Stimulated activated CD4-positive, alpha-beta T cell treated with anti-CD3 and anti-CD28 coated beads, Interleukin-4, amount 100 ng/mL, for 4 hours (primary cell): ENCODE measurements at regions not wholly inside any gene's neighbourhood (a gene's known extent, or its start where the extent isn't known, plus 50 kb on each side); places are given as distances from the start of the nearest gene placed in this dataset.
"Not testable (repeated sequence)": the region's sequence is repeated elsewhere in the genome, so short reads cannot be mapped to it uniquely, and the experiment has no call there.

Source experiments
- DNase-seq, 2 experiments: peaks; one replicate each; pipeline ENCODE4 v3.0.0-alpha.2; 2020

DNA sequence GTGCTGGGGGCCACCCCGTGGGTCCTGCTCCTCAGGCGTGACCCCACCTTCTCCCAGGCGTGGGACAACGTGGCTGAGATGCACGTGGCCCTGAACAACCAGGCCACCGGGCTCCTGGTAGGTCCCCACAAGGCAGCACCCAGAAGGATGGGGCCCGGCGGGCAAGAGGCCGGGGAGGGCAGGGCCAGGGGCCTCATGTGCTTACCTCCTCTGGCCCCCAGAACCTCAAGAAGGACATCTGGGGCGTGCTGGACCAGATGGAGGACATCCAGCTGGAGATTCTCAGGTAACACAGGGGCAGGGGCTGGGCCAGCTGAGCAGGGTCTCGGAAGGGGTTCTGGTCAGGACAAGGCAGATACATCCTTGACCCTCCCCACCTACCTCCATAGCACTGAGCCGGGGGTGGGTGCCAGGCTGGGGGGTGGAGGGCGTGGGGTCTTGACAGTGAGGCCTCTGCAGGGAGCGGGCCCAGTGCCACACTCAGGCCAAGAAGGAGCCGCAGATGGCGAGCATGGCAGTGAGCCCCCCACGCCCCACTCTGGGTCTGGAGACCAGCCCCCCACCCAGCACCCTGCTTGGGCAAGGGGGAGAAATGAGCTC, 186.3 kb downstream of the IGLL1 start:
- DNase-seq, result no peak

DNA sequence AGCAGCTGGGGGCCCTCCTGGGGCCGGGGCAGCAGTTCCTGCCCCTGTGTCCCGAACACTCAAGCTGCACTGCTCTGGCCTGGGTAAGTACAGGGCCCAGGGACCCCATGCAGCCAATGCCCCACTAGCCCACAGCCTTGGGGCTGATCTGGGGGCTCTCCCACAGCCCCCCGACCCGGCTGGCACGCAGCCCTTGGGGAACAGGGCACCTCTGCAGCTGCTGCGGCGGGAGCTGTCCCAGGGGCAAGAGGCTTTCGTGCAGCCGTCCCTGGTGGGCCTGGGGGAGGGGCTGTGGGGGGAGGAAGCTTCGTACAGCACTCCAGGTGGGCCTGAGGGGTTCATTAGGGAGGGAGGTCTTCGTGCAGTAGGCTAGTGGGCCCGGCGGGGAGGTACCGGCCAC, 186.9 kb downstream of the IGLL1 start:
- DNase-seq, result not testable (repeated sequence)

DNA sequence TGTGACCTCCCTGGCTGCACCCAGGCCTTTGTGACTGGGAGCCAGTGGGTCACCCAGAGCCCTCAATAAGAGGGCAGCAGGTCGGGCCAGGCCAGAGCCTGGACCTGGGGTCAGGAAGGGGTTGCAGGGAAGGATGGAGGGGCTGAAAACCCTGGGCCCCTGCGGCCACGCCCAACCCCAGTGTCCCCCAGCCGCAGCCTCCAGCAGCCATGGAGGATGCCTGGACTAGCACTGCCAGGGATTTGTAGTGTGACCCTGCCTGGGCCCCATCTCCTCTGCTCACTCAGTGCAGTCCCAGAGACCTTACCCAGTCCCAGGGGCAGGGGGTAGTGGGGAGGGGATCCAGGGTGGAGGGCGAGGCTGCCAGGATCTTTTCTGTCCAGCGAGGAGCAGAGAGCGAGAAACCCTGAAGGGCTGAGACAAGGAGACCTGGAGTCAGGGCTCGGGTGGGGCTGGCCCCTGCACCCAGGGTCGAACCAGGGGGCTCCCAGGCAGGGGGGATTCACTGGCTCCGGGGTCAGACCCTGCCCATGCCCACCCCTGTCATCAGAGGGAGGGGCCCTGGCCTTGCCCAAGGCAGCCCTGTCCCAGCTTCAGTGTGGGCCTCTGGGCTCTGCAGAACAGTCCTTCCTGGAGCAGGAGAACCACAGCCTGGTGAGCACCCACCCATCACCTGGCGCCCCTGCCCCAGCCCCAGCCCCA, 187.5 kb downstream of the IGLL1 start:
- DNase-seq, result no peak

DNA sequence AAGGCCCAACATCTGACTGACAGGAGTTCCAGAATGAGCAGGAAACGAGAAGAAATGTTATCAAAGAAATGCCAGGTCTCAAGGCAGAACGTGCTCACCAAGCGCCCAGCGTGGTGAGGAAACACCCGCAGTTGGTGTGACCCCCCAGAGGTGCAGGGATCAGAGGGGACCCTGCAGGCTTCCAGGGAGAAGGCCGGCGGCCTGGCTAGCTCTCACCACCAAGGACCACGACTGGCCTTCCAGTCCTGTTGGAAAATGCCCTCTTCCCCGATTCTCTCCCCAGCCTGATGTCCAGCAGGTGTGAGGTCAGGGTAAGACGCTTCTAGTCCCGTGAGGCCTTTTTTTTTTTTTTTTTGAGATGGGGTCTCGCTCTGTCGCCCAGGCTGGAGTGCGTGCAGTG, 189.1 kb downstream of the IGLL1 start:
- no peak for DNase-seq

DNA sequence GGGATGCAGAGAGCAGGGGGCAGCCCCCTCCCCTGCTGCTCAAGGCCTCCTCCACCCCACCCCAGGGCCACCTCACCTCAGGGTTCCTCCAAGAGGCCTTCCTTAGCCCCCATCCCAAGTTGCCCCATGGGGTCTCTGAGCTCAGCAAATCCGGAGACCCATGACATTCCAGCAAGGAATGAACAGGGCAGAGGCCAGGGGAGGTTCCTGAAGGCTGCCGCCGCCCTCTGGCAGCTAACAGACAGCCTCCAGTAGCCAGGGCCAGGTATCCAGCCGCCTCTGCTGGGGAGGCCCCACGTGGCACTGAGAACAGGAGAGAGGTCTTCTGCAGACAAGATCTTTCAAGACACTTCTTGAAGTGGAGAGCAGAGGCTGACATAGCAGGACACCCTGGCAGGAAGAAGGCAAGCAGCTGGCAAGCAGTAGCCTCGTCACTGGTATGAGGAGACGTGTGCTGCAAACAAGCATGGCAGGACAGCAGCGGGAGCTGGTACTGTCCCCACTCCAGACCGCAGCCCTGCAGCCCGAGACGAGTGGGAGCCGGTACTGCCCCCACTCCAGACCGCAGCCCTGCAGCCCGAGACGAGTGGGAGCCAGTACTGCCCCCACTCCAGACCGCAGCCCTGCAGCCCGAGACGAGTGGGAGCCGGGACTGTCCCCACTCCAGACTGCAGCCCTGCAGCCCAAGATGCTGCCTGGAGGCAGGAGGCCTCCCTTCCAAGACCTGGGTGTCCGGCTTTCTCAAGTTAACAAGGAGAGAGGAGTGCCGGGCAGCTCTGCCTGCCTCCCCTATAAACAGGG, 190.6 kb downstream of the IGLL1 start:
- no peak for DNase-seq

DNA sequence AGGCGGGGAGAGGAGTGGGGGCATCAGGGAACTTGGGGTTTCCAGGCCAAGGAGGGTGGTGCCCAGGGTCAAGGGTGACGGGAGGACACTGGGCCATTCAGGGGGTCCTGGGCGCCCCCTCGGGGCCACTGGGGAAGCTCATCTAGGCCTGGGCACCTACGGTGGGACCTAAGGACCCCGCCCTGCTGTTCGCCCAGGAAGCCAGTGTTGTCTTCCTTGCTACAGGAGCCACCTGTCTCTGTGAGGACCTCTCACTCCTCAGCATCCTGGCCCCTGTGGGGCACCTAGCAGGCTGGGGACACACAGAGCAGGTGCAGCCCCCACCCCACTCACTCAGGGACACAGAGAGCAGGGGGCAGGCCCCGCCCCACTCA, 191.6 kb downstream of the IGLL1 start:
- DNase-seq, result no peak

DNA sequence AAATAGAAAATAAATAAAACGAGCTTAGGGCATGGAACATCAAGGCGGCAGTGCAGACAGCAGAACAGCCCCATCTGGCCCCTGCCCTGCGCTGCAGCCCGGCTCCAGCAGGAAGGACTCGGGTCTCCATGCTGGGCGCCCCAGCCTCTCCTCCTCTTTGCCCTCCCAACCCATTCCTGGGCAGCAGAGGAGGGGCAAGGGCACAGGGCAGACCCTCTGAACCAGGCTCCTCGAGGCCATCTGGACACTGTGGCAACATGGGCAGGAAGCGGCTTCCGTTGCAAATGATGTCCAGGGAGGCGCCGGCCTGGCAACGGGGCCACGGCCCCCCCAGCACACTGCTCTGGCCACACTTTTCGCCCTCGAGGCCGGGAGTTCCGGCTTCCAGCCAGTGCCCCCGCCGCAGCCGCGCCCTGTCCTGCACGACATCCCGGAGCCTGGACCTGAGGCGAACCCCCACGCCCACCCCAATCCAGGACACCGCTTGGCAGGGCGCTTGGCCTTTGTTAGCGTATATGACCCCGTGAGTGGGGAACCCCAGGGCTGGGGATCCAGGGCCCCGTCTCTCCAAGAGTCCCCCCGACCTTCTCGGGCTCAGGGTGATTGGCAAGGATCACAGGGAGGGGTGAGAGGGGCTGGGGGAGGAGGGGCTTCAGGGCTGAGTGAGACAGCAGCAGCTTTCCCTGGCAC, 192.1 kb downstream of the IGLL1 start:
- DNase-seq, result no peak

DNA sequence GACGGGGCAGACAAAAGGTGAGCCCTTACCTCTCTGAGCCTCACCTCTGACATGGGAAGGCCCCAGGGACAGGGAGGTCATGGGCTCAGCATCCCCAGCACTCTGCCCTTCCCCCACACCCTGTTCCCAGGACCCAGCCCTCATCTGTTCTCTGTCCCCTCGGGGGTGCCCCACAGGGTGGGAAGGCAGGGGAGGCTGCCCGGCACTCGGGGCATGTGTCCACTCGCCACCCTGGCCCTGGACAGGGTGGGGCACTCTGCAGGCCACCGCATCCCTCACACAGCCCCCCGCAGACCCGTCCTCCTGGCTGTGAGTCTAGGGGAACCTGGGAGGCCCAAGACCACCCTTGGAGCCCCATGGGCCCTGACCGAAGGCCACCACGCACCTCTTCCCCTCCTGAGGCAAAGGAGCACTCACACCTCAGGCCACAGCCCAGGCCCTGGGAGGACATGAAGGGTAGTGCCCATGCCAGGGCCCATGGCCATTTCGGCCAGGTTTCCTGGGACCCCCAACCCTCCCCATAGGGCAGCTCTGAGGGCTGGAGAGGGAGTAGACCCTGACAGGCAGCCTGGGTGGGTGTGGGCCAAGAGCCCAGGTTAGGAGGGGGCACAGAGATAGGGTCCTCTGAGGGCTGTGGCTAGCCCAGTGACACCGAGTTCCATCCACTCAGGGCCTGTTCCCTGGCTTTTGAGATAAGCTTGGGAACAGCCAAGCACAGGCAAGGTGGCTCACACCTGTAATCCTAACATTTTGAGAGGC, 193.1 kb downstream of the IGLL1 start:
- DNase-seq, result no peak

DNA sequence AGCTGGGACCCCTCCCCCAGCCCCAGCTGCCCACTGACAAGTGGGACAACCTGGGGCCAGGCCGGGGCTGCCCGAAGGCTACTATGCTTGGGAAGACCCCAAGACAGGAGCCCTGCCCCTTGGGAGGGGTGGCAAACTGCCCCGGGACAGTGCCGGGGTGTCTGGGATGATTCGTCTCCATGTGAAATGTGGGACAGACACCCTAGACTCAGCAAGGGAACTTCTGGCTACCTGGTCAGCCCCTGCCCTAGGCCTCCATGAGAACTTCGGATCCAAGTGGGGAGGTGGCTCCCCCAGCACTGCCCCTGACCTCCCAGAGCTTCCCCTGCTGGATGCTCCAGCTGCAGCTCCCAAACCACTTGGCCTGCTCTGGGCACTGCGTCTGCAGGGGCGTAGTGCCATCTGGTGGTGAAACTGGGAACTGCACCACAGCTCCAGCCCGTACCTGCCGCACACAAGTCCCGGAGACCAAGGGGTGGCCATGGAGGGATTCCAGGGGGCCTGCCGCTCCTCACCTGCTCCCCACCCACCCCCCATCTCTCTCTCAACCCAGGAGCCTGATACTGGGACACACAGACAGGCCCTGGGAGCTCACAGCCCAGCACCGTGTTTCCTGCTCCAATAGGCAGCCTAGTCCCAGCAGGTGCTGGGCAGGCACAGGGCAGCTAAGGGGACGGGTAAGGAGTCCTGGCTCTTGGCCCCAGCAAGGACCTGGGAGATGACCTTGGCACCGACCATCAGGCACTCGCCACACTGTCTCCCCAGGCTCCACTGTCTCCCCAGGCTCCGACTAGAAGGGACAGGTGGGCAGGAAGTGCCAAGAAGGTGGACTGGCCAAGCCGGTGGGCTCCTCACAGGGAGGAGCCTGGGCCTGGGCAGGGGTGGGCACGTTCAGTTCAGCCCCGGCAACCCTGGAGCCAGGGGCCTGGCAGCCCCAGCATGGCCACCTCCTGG, 194.1 kb downstream of the IGLL1 start:
- DNase-seq, result peak; percentile 62 to 82

DNA sequence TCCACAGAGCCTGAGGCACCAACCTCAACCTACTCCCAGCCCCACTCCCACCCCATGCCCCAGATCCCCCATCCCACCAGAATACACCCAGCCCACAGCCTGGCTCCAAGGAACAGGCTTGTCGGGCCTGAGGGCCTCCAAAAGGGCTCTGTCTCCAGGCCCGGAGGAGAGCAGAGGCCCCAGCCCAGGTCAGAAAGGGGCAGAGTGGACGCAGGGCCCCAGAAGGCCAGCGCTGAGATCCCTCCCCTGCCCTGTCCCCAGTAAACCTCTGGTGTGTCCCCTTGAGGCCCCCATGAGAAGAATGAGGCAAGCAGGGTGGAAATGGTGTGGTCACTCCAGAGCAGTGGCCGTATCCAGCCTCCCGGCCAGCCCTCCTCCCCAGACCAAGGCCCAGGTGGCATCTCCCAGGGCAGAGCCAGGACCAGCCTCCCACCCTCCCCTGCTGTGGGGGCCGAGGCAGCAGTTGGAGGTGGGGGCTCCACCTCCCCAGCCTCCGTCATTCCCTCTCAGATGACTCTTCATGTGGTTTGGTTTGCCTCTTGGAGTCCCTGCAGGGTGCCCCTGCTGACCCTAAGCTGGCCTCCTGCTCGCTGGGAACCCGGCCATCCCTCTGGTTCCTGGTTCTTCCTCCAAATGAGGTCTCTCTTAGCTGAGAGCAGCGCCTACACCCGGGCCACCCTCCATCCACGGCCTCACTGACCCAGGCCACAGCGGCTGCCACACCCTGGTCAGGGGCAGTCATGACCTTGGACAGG, 195.0 kb downstream of the IGLL1 start:
- no peak for DNase-seq

DNA sequence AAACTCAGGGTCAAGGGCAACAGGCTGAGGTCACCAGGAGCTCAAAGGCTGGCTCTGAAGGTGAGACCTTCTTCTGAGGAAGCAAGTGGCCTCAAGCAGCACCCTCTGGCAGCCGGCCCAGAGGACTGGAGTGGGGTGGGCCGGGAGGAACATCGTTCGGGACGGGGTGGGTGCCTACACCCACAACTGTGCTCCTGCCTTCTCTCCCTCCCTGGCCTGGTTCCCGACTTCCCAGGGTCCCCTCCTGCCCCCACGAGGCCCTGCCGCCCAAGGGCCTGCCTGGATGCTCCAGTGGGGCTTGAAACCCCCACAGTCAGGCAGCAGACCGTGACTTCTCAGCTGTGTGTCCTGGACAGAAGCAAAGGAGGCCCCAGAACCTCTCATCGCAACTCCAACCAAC, 195.7 kb downstream of the IGLL1 start:
- DNase-seq, result no peak

DNA sequence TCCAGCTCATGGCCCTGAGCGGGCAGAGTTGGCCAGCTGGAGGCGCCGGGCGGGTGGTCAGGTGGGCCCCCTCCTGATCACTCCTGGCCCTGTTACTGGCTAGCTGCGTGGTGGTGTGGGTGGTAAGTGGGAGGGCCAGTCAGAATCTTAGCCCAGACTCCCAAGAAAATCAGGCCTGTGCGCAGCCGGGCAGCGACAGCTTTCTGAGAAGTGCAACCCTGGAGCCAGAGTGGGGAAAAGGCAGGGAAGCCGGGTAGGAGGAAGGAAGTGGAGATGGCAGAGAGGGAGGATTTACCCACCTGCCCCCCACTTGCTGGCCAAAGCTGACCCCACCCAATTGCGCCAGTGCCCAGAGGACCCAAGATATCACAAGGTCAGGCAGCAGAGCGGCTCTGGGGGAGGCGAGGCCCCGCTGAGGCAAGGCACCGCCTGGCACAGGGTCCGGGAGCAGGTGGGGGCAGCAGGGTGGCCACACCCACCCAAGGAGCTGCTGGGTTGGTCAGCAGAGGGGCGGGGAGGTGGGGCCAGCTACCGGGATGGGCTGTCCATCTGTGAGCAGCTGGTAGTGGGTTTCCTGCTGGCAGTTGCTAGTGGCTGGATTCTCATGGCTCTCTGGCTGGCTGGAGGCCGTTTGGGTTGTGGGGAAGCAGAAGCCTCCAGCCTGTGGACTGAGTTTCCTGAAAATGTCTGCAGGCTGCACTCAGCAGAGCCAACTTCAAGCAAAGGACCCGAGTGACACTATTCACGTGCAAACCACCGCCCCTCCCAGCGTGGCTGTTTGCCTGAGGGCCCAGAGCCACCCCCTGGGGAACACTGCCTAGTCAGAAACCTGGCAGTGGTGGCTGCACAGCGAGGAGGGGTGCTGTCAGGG, 196.4 kb downstream of the IGLL1 start:
- no peak for DNase-seq

DNA sequence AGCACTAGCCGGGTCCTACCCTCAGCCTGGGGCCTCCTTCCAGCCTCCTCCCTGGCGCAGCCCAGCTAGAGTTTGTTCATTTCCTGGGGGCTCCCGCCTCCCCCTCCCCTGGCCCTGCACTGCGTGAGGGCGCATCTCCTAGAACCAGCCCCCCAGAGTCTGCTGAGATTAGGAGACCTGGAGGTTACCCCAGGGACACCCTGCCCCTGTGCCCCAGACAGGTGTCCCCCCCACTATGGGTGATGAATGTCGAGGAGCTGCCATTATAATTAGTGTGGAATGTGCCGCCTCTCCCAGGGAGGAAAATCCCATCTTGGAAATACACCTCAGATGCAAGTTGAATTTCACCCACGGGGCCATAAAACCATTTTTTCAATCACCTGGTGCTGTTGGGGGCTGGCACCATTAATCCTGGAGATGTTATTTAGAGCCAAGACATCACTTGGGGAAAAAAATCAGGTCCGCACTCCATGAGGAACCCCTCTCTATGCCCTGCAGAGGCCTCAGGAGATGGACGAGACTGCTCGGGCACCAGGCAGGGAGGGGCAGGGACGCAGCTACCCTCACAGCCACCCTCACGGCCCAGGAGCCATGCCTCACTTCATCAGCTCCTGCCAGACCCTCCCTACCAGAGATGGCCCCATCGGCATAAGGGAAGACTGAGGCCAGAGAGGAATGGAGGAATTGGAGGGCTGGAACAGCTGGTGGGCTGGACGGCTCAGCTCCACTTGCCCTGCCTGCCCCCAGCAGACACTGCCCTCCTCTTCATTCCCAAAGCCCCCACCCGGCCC, 197.5 kb downstream of the IGLL1 start:
- no peak for DNase-seq

DNA sequence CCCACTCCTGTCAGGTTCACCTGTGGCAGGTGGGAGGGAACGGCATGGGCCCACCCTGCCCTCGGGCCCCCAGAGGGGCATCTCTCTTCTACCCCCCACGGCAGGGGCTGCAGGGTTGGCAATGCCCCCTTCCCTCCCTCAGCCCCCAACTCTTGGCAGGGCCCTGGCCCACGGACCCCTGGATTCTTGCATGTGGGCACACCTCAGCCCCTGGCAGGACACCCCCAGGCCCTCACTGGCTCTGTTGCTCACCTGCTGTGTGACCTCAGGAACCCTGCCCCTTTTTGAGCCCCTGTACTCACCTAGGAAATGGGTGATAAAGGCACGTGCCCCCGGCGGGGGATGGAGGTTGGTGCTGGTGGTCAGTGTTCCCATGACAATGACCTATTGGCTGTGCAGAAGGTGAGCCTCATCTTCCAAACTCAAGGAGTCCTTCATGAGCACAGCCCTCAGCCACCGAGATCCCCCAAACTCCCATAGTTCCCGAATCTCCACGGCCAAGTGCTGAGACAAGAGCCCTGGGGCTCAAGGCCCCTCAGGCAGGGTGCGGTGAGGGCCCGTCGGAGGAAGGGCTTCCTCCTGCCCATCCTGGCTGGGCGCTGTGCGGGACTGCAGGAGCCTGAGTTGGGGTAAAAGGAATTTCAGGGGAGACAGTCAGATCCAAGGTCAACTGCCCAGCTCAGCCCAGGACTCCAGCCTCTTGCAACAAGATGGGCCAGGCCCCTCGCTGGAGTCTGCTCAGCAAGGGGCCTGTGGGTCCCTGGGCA, 198.2 kb downstream of the IGLL1 start:
- DNase-seq, result no peak

DNA sequence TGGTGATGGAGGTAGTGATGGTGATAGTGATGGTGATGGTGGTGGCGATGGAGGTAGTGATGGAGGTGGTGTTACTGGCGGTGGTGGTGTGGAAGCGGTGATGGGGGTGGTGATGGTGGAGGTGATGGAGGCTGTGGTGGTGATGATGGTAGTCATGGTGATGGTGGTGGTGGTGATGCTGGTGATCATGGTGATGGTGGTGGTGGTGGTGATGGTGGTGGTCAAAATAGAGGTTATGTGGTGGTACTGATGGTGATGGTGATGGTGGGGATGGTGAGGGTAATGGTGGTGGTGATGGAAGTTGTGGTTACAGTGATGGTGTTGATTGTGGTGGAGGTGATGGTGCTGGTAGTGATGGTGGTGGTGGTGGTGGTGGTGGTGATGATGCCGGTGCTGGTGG, 199.2 kb downstream of the IGLL1 start:
- no peak for DNase-seq

DNA sequence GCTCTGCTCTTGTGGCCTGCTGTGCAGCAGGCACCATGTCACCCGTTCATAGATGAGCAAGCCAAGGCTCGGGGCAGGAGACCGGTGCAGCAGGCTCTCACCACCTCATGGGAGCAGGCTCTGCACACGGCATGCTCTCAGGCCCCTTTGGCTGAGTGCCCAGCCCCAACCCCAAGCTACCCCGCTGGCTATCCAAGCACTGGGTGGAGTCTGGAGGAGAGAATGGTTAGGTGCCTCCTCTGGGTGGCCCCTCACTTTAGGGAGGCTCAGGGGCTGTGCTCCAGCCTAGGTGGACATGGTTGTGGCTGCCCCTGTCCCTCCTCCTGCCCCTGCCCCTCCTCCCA, 199.9 kb downstream of the IGLL1 start:
- DNase-seq, result no peak

DNA sequence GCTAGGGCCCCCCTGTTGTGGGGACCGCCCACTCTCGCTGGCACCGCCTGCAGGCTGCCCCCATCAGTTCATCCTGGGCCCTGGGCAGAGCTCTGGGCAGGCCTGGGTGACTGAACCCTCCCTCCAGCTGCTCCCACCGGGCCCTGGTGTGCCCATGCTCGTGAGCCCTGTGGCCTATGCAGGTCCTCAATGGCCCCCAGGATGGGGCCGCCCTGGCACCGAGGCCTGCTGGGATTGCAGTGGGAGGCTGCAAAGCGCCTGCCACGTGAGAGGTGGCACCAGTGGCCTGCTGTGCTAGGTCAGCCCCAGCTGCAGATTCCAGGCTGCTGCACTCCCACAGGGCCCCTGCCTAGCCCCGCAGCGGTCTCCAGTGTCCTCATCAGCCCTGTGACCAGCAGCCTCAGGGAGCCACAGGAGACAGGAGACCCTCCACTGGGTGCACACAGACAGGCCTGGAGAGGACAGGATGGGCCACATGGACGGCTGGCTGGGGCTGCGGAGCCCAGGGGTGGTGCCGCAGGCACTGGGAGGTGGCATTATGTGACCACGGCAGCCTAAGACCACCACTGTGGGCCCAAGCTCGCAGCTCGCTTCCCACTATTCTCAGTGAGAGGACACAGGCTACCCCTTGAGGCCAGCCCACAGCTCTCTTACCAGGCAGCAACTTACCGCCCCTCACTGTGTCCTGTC, 199.4 kb downstream of the BCR start:
- DNase-seq, result not testable (repeated sequence)

DNA sequence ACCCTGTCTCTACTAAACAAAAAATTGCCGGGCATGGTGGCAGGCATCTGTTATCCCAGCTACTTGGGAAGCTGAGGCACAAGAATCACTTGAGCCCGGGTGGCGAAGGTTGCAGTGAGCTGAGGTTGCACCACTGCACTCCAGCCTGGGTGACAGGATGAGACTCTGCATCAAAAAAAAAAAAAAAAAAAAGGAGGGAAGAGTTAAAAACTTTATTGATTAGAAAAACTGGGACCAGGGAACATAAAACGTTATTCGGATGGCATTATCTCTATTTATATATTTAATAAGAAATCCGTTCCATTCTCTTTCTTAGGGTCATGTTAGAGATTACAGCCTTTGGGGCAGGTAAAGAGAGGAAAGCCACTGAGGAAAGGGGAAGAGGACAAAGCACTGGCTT, 197.5 kb downstream of the BCR start:
- DNase-seq, result no peak
